Body of pancreas (tissue), 4 donors: ENCODE measurements at regions not wholly inside any gene's neighbourhood (a gene's known extent, or its start where the extent isn't known, plus 50 kb on each side); places are given as distances from the start of the nearest gene placed in this dataset.

Experiments
- ATAC-seq: fragments of 150-250 bp; one replicate; pipeline ENCODE4 v1.9.1; 2016
- DNase-seq, 4 donors: peaks; one replicate each; pipeline ENCODE4 v3.0.0-alpha.2; 2019
- H3K27ac ChIP-seq, 4 donors: fragments of 200-600 bp; sonication (generic); 1 replicate in 3 of 4; 2 replicates in 1 of 4; pipeline versions ENCODE4 v1.5.1 to v1.6.1; 2016 to 2019; ENCODE audit warnings: mild to moderate bottlenecking in 1 of 4, mixed read lengths in 1 of 4, moderate library complexity in 1 of 4
- H3K27me3 ChIP-seq, 2 donors: fragments of 200-600 bp; sonication (generic); one replicate each; pipeline ENCODE4 v1.6.0; 2016; ENCODE audit warnings: mild to moderate bottlenecking in 1 of 2
- H3K36me3 ChIP-seq, 2 donors: fragments of 200-600 bp; sonication (generic); replicated peaks in 1 of 2; 2 replicates each; pipeline ENCODE4 v1.5.1; 2016; ENCODE audit warnings: low read depth in 2 of 2; ENCODE audit not compliant: insufficient read depth in 1 of 2
- H3K4me1 ChIP-seq: fragments of 200-600 bp; sonication (generic); one replicate; pipeline ENCODE4 v1.6.0; 2016
- H3K4me3 ChIP-seq, 2 donors: fragments of 200-600 bp; sonication (generic); 1 replicate in 1 of 2; 2 replicates in 1 of 2; pipeline ENCODE4 v1.5.1; 2016 to 2019
- H3K9me3 ChIP-seq, 3 donors: fragments of 200-600 bp; sonication (generic); 1 replicate in 2 of 3; 2 replicates in 1 of 3; pipeline ENCODE4 v1.5.1; 2016
- CTCF ChIP-seq, 7 experiments: fragments of 450-650 bp in 4 of 7; fragments of 200-600 bp in 3 of 7; sonication (generic) in 3 of 7; IDR thresholded peaks; one replicate each; pipeline ENCODE4 v1.5.1; 2016 to 2019; ENCODE audit warnings: antibody characterized with exemption in 7 of 7
- POLR2A ChIP-seq, 3 donors: fragments of 450-650 bp; IDR thresholded peaks; one replicate each; pipeline ENCODE4 v1.6.1; 2016; ENCODE audit warnings: antibody characterized with exemption in 3 of 3, mild to moderate bottlenecking in 2 of 3
- WGBS, 2 donors: methylation state at CpG; one replicate each; pipeline ENCODE4 v1.1.5; 2017; 5-methylcytosine and 5-hydroxymethylcytosine counted together
- intact Hi-C: fragments of 100-400 bp; cut with DNase I; formaldehyde crosslinking; loops from one replicate; pipeline ENCODE4 v1.15.1; 2023

GRCh38 chr1:234675006-234675405 is 65.0 kb upstream of the IRF2BP2 start:
- no peak for TF ChIP-seq CTCF (IDR thresholded peaks at IDR 0.05)
- TF ChIP-seq POLR2A (IDR thresholded peaks at IDR 0.05): no peak
- Histone ChIP-seq H3K27ac (no peak overlapping the region), H3K36me3 (no peaks in the 10 kb centered on the region), H3K9me3 (no peaks in the 10 kb centered on the region), H3K27me3 (no peaks in the 10 kb centered on the region), H3K4me3 (no peak overlapping the region), H3K4me1 (peaks cover 51% of the 10 kb centered on the region)
- no peak for DNase-seq
- no peak for ATAC-seq
- WGBS, 2 donors: 55 to 59% methylated on average over 4 of the region's 4 CpGs
- intact Hi-C loops: no loop called here

GRCh38 chr1:234674218-234674815 is 64.3 kb upstream of the IRF2BP2 start:
- DNase-seq: no peak
- 89 to 91% methylated on average over 4 of the region's 4 CpGs for WGBS, 2 donors
- Histone ChIP-seq H3K9me3 (no peaks in the 10 kb centered on the region), H3K27ac (no peak overlapping the region), H3K27me3 (no peaks in the 10 kb centered on the region), H3K4me1 (peaks cover 56% of the 10 kb centered on the region), H3K36me3 (no peaks in the 10 kb centered on the region), H3K4me3 (no peak overlapping the region)
- ATAC-seq: no peak
- no peak for TF ChIP-seq CTCF (IDR thresholded peaks at IDR 0.05)
- no peak for TF ChIP-seq POLR2A (IDR thresholded peaks at IDR 0.05)
- intact Hi-C loops: no loop called here

- intact Hi-C loops: no loop called here
- Histone ChIP-seq H3K36me3 (no peaks in the 10 kb centered on the region), H3K9me3 (no peaks in the 10 kb centered on the region), H3K27ac (peak overlapping the region in 3 of 4 donors; percentile 83 to 91 (median 84)), H3K4me3 (no peak overlapping the region), H3K4me1 (peaks cover 56% of the 10 kb centered on the region), H3K27me3 (no peaks in the 10 kb centered on the region)
- DNase-seq: no peak
- ATAC-seq: no peak
- 67 to 77% methylated on average over 12 of the region's 12 CpGs for WGBS, 2 donors
- no peak for TF ChIP-seq CTCF (IDR thresholded peaks at IDR 0.05)
- TF ChIP-seq POLR2A (IDR thresholded peaks at IDR 0.05): no peak
These were observed 62.6 kb upstream of the IRF2BP2 start for GRCh38 chr1:234672349-234673135.

GRCh38 chr1:234670967-234671626 is 61.1 kb upstream of the IRF2BP2 start:
- no peak for TF ChIP-seq CTCF (IDR thresholded peaks at IDR 0.05)
- peak in 2 of 3 donors; percentile 25 to 40 for TF ChIP-seq POLR2A (IDR thresholded peaks at IDR 0.05)
- Histone ChIP-seq H3K4me1 (peaks cover 50% of the 10 kb centered on the region), H3K4me3 (no peak overlapping the region), H3K9me3 (no peaks in the 10 kb centered on the region), H3K27me3 (no peaks in the 10 kb centered on the region), H3K36me3 (no peaks in the 10 kb centered on the region), H3K27ac (peak overlapping the region; percentile 83 to 91 (median 88))
- WGBS, 2 donors: 17 to 21% methylated on average over 10 of the region's 10 CpGs
- intact Hi-C loops: no loop called here
- ATAC-seq (peak; percentile 91), DNase-seq (peak in 2 of 4 donors; percentile 38 to 69)
